GM12878 (cell line): ENCODE measurements at regions not wholly inside any gene's neighbourhood (a gene's known extent, or its start where the extent isn't known, plus 50 kb on each side); places are given as distances from the start of the nearest gene placed in this dataset.

Experiments
- ATAC-seq: fragments of 200-7000 bp; cut with Tn5 transposase; 3 replicates; pipeline ENCODE4 v1.9.1; 2020; ENCODE audit warnings: mild to moderate bottlenecking, moderate library complexity
- BruUV-seq: library from RNA; stranded (reverse); fragments of 400-500 nt; replicated peaks from 2 replicates; lab custom pipeline; 2021; lab: Mats Ljungman, UMichigan
- CTCF ChIA-PET: fragments of 300-600 bp; sonication (Branson Sonifier 250); formaldehyde crosslinking; extraction: SDS; loops from one replicate; lab custom pipeline; 2021; ENCODE audit warnings: inconsistent platforms; lab: Yijun Ruan, JAX
- POLR2A ChIA-PET: fragments of 350-600 bp; formaldehyde crosslinking; extraction: SDS; loops from one replicate; lab custom pipeline; 2021; ENCODE audit warnings: inconsistent platforms; lab: Charles Lee
- RAD21 ChIA-PET: fragments of 300-600 bp; sonication (Branson Sonifier 250); formaldehyde crosslinking; loops from one replicate; lab custom pipeline; 2023; ENCODE audit warnings: antibody characterized with exemption; ENCODE audit not compliant: unreplicated experiment; lab: Charles Lee
- SMC1A ChIA-PET: fragments of 300-600 bp; sonication (Branson Sonifier 250); formaldehyde crosslinking; loops from one replicate; lab custom pipeline; 2023; ENCODE audit not compliant: unreplicated experiment, uncharacterized antibody; lab: Charles Lee
- DNase-seq: peaks from one replicate; pipeline ENCODE4 v3.0.0-alpha.2; 2011; ENCODE audit warnings: low read depth, low spot score
- FAIRE-seq: peaks from 3 replicates; lab custom pipeline; 2011; peaks lifted over from hg19 to GRCh38; lab: Jason Lieb, UNC
- H2AFZ ChIP-seq: 2 replicates; pipeline ENCODE4 v1.6.0; 2011; ENCODE audit warnings: low read depth, low read length, control low read depth; ENCODE audit not compliant: control insufficient read depth
- H3K27ac ChIP-seq: 2 replicates; pipeline ENCODE4 v1.5.1; 2011; ENCODE audit warnings: control low read depth; ENCODE audit not compliant: control insufficient read depth, insufficient read depth
- H3K27me3 ChIP-seq, 2 experiments: replicated peaks in 1 of 2; 2 replicates each; pipeline versions ENCODE4 v1.6.0 to v1.6.1; 2011; ENCODE audit warnings: low read length in 1 of 2; ENCODE audit not compliant: control insufficient read depth in 2 of 2, insufficient read depth in 2 of 2
- H3K36me3 ChIP-seq, 2 experiments: 2 replicates each; pipeline ENCODE4 v1.5.1; 2011; ENCODE audit warnings: low read length in 1 of 2; ENCODE audit not compliant: control insufficient read depth in 2 of 2, insufficient read depth in 2 of 2
- H3K4me1 ChIP-seq: 2 replicates; pipeline ENCODE4 v1.6.1; 2011; ENCODE audit warnings: mild to moderate bottlenecking, low read length, moderate library complexity, mixed read lengths; ENCODE audit not compliant: control insufficient read depth, insufficient read depth
- H3K4me2 ChIP-seq: 2 replicates; pipeline ENCODE4 v1.6.0; 2011; ENCODE audit warnings: control low read depth; ENCODE audit not compliant: control insufficient read depth, insufficient read depth
- H3K4me3 ChIP-seq: fragments of 200-600 bp; sonication (generic); 2 replicates; pipeline ENCODE4 v1.5.1; 2016
- H3K79me2 ChIP-seq: 2 replicates; pipeline ENCODE4 v1.6.0; 2011; ENCODE audit warnings: low read length; ENCODE audit not compliant: control insufficient read depth, insufficient read depth
- H3K9ac ChIP-seq: 2 replicates; pipeline ENCODE4 v1.8.0; 2011; ENCODE audit warnings: low read length, control low read depth, mixed read lengths; ENCODE audit not compliant: control insufficient read depth, insufficient read depth
- H3K9me3 ChIP-seq: replicated peaks from 3 replicates; pipeline ENCODE4 v1.5.1; 2011; ENCODE audit warnings: mild to moderate bottlenecking, low read length; ENCODE audit not compliant: control insufficient read depth, insufficient read depth
- H4K20me1 ChIP-seq: 2 replicates; pipeline ENCODE4 v1.6.0; 2011; ENCODE audit not compliant: control insufficient read depth, insufficient read depth
- CBX5 ChIP-seq: sonication (generic); IDR thresholded peaks from 2 replicates; pipeline ENCODE4 v1.6.1; 2016; ENCODE audit warnings: low read depth, moderate library complexity, mild to moderate bottlenecking, inconsistent platforms
- CEBPB ChIP-seq, 2 experiments: fragments of 150-350 bp in 1 of 2; IDR thresholded peaks; 2 replicates each; pipeline ENCODE4 v1.6.1; 2012 to 2014; ENCODE audit warnings: low read depth in 2 of 2, low read length in 2 of 2, borderline replicate concordance in 1 of 2, inconsistent platforms in 1 of 2
- JUND ChIP-seq: IDR thresholded peaks from 2 replicates; pipeline ENCODE4 v1.6.1; 2012; ENCODE audit warnings: low read depth, mild to moderate bottlenecking, low read length, improper control_type of control experiment, moderate library complexity
- MEF2B ChIP-seq: fragments of 450-650 bp; IDR thresholded peaks from 2 replicates; pipeline ENCODE4 v1.6.1; 2018; ENCODE audit warnings: mild to moderate bottlenecking, moderate library complexity; ENCODE audit not compliant: partially characterized antibody, poor library complexity, severe bottlenecking
- MYC ChIP-seq: IDR thresholded peaks from 2 replicates; pipeline ENCODE4 v1.6.1; 2011; ENCODE audit warnings: mild to moderate bottlenecking, low read length, moderate library complexity, inconsistent platforms; ENCODE audit not compliant: insufficient read depth, insufficient replicate concordance, insufficient read length, severe bottlenecking
- RFX5 ChIP-seq: IDR thresholded peaks from 2 replicates; pipeline ENCODE4 v1.6.1; 2011; ENCODE audit warnings: low read depth, low read length, improper control_type of control experiment
- SPI1 ChIP-seq: IDR thresholded peaks from 2 replicates; pipeline ENCODE4 v1.6.1; 2011; ENCODE audit warnings: low read depth, mild to moderate bottlenecking, low read length, moderate library complexity, borderline replicate concordance; ENCODE audit not compliant: insufficient read depth
- ZNF207 ChIP-seq: fragments of 450-650 bp; IDR thresholded peaks from 2 replicates; pipeline ENCODE4 v1.6.1; 2014; ENCODE audit warnings: antibody characterized with exemption, mild to moderate bottlenecking, borderline replicate concordance
- ZNF24 ChIP-seq: fragments of 450-650 bp; IDR thresholded peaks from 2 replicates; pipeline ENCODE4 v1.6.1; 2017; ENCODE audit warnings: antibody characterized with exemption, mild to moderate bottlenecking
- WGBS: methylation state at CpG from one replicate; pipeline ENCODE4 v1.1.6; 2016; ENCODE audit warnings: low lambda C conversion rate; ENCODE audit not compliant: insufficient replicate concordance, insufficient coverage; ENCODE audit errors: missing lambda C conversion rate; 5-methylcytosine and 5-hydroxymethylcytosine counted together
- in situ Hi-C: fragments of 300-500 bp; cut with MboI; formaldehyde crosslinking; loops from 9 replicates; pipeline ENCODE4 v1.14.3; 2018; ENCODE audit warnings: mixed read lengths
- intact Hi-C: fragments of 100-400 bp; cut with micrococcal nuclease; formaldehyde crosslinking; loops from one replicate; pipeline ENCODE4 v1.14.2; 2022; ENCODE audit not compliant: unreplicated experiment
- TF ChIP-seq, protein P1 (sequence below): fragments of 450-650 bp; IDR thresholded peaks from 2 replicates; pipeline ENCODE4 v1.6.1; 2017; ENCODE audit warnings: mild to moderate bottlenecking, moderate library complexity
- TF ChIP-seq, protein P2 (sequence below): fragments of 450-650 bp; formaldehyde crosslinking; IDR thresholded peaks from 2 replicates; pipeline ENCODE4 v1.4.0; 2022; ENCODE audit warnings: mild to moderate bottlenecking, moderate library complexity

- TF ChIP-seq, protein P1, sequence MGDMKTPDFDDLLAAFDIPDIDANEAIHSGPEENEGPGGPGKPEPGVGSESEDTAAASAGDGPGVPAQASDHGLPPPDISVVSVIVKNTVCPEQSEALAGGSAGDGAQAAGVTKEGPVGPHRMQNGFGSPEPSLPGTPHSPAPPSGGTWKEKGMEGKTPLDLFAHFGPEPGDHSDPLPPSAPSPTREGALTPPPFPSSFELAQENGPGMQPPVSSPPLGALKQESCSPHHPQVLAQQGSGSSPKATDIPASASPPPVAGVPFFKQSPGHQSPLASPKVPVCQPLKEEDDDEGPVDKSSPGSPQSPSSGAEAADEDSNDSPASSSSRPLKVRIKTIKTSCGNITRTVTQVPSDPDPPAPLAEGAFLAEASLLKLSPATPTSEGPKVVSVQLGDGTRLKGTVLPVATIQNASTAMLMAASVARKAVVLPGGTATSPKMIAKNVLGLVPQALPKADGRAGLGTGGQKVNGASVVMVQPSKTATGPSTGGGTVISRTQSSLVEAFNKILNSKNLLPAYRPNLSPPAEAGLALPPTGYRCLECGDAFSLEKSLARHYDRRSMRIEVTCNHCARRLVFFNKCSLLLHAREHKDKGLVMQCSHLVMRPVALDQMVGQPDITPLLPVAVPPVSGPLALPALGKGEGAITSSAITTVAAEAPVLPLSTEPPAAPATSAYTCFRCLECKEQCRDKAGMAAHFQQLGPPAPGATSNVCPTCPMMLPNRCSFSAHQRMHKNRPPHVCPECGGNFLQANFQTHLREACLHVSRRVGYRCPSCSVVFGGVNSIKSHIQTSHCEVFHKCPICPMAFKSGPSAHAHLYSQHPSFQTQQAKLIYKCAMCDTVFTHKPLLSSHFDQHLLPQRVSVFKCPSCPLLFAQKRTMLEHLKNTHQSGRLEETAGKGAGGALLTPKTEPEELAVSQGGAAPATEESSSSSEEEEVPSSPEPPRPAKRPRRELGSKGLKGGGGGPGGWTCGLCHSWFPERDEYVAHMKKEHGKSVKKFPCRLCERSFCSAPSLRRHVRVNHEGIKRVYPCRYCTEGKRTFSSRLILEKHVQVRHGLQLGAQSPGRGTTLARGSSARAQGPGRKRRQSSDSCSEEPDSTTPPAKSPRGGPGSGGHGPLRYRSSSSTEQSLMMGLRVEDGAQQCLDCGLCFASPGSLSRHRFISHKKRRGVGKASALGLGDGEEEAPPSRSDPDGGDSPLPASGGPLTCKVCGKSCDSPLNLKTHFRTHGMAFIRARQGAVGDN, result no peak
- TF ChIP-seq MEF2B, result no peak
- TF ChIP-seq, protein P2, sequence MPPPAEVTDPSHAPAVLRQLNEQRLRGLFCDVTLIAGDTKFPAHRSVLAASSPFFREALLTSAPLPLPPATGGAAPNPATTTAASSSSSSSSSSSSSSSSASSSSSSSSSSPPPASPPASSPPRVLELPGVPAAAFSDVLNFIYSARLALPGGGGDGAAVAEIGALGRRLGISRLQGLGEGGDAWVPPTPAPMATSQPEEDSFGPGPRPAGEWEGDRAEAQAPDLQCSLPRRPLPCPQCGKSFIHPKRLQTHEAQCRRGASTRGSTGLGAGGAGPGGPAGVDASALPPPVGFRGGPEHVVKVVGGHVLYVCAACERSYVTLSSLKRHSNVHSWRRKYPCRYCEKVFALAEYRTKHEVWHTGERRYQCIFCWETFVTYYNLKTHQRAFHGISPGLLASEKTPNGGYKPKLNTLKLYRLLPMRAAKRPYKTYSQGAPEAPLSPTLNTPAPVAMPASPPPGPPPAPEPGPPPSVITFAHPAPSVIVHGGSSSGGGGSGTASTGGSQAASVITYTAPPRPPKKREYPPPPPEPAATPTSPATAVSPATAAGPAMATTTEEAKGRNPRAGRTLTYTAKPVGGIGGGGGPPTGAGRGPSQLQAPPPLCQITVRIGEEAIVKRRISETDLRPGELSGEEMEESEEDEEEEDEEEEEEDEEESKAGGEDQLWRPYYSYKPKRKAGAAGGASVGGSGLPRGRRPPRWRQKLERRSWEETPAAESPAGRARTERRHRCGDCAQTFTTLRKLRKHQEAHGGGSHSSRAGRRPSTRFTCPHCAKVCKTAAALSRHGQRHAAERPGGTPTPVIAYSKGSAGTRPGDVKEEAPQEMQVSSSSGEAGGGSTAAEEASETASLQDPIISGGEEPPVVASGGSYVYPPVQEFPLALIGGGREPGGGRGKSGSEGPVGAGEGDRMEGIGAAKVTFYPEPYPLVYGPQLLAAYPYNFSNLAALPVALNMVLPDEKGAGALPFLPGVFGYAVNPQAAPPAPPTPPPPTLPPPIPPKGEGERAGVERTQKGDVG (CRISPR knock-in tag), result no peak
- no peak for TF ChIP-seq ZNF24
- no peak for TF ChIP-seq CBX5
Observed at GRCh38 chr4:74610491-74610890, 165.6 kb downstream of the AREG start (continued).

DNA sequence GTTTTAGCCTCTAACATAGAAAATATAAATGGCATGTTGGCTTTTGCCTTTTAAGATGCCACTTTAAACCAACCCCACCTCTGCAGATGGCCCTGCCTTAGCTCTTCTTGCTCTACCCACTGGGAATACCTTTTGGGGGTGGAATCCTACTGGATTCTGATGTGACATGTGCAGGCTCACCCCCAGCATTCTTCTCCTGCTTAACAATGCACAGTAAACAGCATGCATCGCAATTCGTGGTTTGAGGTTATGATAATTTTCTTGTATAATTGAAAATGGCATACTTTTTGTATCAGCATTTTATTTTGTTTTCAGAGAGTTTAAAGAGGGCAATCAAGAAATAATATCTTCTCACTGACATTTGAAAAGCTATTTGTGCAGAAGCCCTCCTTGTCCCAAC lies 167.9 kb downstream of the AREG start:
- DNase-seq, result no peak
- Histone ChIP-seq H4K20me1 (no peaks in the 10 kb centered on the region), H3K36me3 (no peaks in the 10 kb centered on the region), H3K9me3 (no peaks in the 10 kb centered on the region), H3K4me2 (no peak overlapping the region), H2AFZ (no peak overlapping the region), H3K4me3 (no peak overlapping the region), H3K79me2 (no peaks in the 10 kb centered on the region), H3K27ac (no peak overlapping the region), H3K4me1 (no peaks in the 10 kb centered on the region), H3K27me3 (peaks cover 0 to 1% of the 10 kb centered on the region in 2 experiments; a peak in 1 of 4 replicates), H3K9ac (no peak overlapping the region)
- ChIA-PET POLR2A (no interaction called here), CTCF (interaction anchor here (1.2 to 2.2 kb wide), 2 partner anchors 10 to 235 kb away, joined by 3 to 15 read pairs; no protein-coding TSS in a partner anchor), SMC1A (interaction anchor here (1.5 kb wide), 1 partner anchor 10 kb away, joined by 5 read pairs; no protein-coding TSS in a partner anchor), RAD21 (no interaction called here)
- intact Hi-C loops, result no loop called here
- BruUV-seq, result no TSS peak
- no peak for ATAC-seq
- TF ChIP-seq JUND, result no peak
- TF ChIP-seq RFX5, result no peak
- TF ChIP-seq CEBPB (IDR thresholded peaks at IDR 0.05; ENCODE audit: borderline replicate concordance in 1 of 2, low read depth in 2 of 2, low read length in 2 of 2), result no peak
- no peak for TF ChIP-seq ZNF207
- TF ChIP-seq MYC, result no peak
- no peak for TF ChIP-seq SPI1
- no peak for FAIRE-seq
- in situ Hi-C loops, result no loop called here
- 68% methylated on average over 2 of the region's 2 CpGs for WGBS
